ENCODE measurements at regions not wholly inside any gene's neighbourhood (a gene's known extent, or its start where the extent isn't known, plus 50 kb on each side); places are given as distances from the start of the nearest gene placed in this dataset.

GRCh38 chr13:89857502-89857901, 1490.0 kb upstream of the MIR17HG start:
- TF ChIP-seq CTCF (IDR thresholded peaks at IDR 0.05; ENCODE audit: insufficient read depth, low read length, poor library complexity, severe bottlenecking), result no peak
- TF ChIP-seq EZH2phosphoT487 (conservative IDR thresholded peaks at IDR 0.05; ENCODE audit: low read length), result no peak
